ENCODE measurements at regions not wholly inside any gene's neighbourhood (a gene's known extent, or its start where the extent isn't known, plus 50 kb on each side); places are given as distances from the start of the nearest gene placed in this dataset.

DNA sequence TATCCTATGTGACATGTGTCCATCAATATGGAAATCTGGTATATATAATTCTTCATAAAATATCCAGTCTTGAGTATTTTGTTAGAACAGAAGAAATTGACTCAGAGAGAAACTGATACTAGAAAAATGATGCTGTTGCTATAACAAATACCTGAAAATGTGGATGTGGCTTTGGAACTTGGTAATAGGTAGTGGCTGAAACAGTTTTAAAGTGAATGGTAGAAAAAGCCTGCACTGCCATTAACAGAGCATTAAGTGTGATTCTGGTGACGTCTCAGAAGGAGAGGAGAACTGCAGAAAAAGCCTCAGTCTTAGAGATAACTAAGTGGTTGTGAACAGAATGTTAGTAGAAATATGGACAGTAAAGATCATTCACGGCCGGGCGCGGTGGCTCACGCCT, 634.9 kb upstream of the ZNF608 start:
- DNase-seq (ENCODE audit: low spot score), result no peak

DNA sequence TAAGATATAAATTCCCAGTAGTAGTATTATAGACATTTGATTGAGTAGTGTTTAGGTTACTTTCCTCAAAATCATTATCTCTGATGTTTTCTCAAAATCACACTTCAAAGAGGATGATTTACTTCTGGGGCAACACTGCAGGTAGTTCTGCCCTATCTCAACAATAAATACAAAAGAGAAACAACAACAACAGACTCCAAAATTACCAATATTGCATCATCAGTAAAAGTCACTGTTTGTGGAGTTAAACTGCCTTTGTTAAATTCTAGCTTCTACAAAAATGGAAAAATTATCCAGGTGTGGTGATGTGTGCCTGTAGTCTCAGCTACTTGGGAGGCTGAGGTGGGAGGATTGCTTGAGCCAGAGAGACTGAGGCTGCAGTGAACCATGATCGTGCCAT, 637.6 kb upstream of the ZNF608 start:
- no peak for DNase-seq (ENCODE audit: low spot score)

GRCh38 chr5:125390326-125390725, 643.9 kb upstream of the ZNF608 start:
- DNase-seq (ENCODE audit: low spot score), result no peak

DNA sequence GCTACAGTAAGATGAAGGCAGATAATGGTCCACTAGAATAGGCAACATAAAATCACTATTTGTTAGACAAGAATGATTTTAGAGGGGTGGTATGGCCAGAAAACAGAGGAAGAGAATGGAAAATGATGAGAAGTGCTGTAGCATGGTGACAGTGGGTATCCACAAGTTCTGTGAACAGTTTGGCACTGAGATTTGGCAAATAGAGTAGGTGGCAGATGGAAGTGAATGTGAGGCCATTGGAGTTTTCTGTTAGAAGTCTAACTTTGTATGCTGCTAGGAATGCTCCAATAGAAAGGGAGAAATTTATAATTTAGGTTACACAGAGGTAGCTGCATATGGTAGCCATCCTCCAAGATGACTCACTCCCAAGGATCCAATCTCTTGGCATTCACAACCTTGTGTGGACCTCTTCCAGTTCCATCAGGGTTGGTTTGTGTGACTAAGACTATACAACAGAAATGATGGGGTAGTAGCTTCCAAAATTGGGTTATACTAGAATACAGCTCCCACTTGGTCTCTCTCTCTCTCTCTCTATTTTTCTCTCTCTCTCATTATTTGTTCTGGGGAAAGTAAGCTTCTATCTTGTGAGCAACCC, 646.9 kb upstream of the ZNF608 start:
- no peak for DNase-seq (ENCODE audit: low spot score)

DNA sequence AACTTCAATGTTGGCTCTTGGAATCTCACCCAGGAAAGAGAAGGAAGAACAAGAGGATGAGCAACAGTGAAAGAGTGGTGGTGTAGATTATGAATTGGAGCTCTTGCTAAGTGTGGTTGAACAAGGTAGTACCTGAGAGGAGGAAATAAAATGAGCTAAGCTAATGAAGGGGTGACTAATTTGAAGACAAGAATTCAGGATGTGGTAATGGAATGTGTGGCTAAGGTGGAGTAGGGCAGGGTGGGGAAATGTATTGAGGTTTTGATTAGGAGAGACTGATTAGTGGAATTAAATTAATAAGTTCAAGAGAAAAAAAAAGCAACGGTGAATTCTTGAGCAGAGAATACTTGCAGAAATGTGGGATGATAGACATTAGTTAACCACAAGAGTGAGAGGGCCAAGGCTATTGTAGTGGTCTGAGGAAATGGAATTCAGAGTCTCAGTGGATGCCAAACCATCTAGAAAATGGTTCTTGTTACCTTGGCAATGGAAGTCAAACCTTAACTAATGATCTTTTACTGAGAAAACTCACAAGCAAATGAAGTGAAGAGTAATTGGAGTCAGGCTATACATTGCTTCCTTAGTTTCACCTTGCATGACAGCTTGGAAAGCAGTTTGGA, 648.3 kb upstream of the ZNF608 start:
- DNase-seq (ENCODE audit: low spot score), result no peak

DNA sequence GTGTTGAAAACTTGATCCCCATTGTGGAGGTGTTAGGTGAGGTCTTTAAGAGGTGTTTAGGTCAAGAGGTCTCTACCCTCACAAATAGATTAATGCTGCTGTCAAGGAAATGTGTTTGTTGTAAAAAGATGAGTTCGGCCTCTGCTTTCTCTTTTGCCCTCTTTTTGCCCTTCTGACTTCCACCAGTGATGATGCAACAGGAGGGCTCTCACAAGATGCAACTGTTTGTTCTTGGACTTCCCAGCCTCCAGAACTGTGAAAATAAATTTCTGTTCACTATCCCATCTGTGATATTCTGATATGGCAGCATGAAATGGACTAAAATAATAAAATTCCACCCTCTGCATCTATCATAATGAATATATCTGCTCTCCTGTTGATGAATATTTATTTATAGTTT, 650.0 kb upstream of the ZNF608 start:
- no peak for DNase-seq (ENCODE audit: low spot score)

DNA sequence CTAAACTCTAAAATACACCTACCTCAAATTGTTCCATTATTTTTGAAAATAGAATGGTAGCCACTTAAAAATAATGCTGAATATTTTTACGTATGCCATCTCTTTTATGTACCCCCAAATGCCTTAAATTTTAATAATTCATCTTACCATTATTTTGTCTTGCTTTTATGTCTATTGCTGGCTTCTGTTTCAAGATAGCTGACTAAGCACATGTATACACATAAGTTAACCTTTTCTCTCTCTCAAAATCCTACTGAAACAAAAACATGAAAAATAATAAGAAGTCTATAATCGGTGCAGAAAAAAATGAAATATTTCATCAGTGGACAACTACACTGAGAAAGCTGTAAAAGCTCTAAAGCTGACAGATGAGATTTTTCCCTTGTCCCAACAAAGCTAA, 652.0 kb upstream of the ZNF608 start:
- no peak for DNase-seq (ENCODE audit: low spot score)

DNA sequence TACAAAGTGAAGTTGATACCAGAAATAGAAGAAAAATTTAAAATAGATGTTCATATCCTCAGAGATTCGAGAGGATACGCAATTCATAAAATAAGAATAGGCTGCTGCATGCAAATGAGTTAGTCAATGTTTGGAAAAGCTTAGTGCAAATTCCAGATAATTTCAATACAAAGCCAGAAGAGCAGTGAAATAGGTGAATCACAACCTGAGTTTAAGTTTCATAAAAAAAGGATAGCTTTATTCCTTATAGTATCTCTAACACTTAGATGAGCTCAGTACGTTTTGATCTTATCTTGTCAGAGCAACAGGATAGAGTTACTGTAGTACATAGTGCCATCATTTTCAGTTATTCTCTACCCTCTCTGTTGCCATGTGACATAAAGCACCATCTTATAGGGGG, 653.4 kb upstream of the ZNF608 start:
- no peak for DNase-seq (ENCODE audit: low spot score)

DNA sequence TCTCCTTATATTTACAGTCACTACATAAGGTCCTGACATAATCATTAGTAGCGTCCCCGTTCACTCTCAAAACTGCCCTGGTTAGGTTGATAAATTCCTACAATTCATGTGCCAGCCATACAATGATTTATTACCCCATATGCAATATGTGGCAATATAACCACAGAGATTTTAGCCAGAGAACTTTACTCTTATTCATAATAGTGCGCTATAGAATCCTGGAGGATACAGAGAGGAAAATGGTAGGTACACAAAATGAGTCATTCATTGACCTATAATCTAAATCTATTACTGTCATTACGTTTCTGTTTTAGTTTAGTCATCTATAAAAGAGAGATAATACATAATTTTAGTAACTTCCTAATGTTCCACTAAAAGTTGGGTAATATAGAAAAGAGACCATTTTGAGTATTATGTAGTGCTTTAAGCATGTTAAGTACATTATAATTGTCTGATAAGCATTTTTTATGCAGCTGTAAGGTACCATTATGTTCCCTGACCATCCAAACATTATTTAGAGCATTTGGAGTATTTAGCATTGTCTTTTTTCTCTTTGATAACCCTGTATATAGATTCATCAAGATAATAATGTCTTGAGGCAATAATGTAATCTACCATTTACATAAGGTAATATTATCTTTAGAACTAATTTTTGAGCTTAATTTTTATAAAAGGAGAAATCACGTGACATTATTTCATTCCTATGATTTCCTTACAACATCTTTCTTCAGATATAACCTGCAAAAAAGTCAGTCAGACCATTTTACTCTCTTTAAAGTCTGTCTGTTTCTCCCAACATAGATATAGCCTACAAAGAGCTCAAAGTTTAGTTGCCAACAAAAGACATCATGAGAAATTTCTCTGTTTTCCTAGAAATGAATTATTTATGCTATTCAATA, 655.5 kb upstream of the ZNF608 start:
- DNase-seq (ENCODE audit: low spot score), result no peak

- no peak for DNase-seq (ENCODE audit: low spot score)
These were observed 656.3 kb upstream of the ZNF608 start for GRCh38 chr5:125402787-125403186.

DNA sequence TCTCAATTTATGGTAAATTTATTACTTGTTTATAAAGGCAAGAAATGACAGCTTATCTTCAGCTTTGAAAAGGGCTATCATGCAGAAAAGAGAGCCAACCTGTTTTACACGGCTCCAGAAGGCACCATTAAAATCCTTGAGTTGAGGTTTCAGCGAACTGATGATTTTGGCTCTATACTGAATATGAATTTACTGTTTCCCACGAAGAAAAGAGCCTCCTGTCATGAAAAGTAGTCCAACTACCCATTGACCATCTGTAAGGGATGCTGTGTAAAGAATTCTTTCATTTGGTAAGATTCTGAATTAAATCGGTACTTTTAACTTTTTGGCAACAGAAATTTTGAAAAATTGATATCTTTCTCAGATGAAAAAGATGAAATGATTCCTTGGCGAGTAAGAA, 657.6 kb upstream of the ZNF608 start:
- DNase-seq (ENCODE audit: low spot score), result no peak

DNA sequence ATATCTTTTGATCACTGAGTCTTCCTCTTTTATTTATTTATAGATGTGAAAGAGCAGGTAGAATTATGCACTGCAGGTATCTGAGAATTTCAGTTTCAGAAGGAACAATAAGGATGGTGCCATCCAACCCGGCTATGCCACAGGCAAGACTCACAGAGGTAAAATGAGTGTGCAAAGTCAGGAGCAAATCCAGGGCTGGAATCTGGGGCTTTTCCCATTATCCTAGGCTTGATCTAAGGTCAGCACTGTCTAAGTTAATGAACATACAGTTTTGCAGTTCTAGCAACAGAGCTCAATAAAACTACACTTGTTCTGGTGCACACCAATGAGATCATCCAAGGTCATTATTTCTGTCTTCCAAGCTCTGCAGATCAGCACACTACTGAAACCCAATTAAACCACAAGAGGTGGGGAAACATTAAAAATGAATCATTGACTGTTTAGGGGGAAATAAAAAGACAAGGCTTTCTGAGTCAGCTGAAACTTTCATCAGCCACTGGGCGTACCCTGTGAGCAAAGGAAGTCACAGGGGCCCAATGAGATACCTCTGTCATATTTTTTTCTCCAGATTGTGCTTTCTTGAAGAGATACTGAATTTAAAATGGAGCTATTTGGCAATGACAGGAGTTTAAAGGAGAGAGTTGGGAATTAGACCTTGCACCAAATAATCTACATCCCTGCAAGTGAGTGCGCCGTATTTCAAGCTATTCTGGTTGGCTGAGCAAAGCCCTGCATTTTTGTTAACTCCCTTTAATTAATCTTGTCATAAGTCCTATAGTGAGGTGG, 662.2 kb upstream of the ZNF608 start:
- DNase-seq (ENCODE audit: low spot score), result no peak

DNA sequence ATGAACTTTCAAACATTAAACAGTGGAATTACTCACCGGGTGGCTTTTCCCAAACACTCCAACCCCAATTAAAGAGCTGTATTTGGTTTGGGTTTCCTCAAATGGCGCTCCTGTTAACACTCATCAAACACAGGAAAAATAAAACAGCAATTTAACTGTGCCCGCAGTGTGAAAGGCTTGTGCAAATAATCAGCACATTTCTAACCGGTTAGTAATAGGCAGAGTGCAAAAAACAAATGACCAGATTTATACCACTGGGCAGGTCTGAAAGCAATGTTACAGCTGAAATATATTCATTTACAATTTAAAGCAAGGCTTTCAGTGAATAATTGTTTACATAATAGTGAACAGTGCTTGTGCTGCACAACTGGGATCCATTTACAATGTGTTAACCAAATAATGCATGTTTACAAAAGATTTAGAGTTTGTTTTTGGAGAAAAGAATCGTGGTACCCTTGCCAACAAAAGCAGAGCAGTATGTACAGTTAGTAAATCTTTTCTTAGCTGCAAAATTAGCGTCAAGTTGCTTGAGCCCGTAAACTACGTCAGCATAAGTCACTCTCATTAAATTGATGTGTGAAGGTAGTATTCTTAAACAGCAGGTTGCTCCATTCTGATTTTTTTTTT, 662.9 kb upstream of the ZNF608 start:
- DNase-seq (ENCODE audit: low spot score), result no peak

- DNase-seq (ENCODE audit: low spot score), result no peak
These were observed 663.6 kb upstream of the ZNF608 start for GRCh38 chr5:125409861-125410536.

DNA sequence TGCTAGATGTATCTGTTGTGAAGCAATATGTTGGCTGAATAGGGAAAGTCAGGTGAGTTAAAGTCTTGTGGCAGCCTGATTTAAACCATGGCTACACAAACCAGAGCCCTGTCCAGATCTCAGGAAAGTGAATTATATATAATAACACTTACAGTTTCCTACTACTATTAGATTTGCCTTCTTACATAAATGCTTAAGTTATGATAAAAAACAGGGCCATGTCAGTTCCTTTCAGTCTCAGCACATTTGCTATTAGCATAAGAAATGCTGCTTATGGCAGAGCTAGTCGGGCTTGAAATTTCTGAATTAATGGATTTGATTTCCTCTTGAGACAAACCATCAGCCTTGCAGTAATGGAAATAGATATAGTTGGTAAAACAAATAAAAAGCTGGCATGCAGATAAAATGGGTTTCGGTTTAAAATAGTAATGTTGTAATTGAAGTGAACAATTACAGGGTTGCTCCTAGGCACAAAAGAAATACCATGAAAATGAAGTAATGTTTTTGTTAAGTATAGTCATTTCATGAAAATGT, 664.2 kb upstream of the ZNF608 start:
- no peak for DNase-seq (ENCODE audit: low spot score)

GRCh38 chr5:125411071-125411743, 664.8 kb upstream of the ZNF608 start:
- DNase-seq (ENCODE audit: low spot score), result no peak

GRCh38 chr5:125411744-125412560, 665.5 kb upstream of the ZNF608 start:
- DNase-seq (ENCODE audit: low spot score), result peak; percentile 51

DNA sequence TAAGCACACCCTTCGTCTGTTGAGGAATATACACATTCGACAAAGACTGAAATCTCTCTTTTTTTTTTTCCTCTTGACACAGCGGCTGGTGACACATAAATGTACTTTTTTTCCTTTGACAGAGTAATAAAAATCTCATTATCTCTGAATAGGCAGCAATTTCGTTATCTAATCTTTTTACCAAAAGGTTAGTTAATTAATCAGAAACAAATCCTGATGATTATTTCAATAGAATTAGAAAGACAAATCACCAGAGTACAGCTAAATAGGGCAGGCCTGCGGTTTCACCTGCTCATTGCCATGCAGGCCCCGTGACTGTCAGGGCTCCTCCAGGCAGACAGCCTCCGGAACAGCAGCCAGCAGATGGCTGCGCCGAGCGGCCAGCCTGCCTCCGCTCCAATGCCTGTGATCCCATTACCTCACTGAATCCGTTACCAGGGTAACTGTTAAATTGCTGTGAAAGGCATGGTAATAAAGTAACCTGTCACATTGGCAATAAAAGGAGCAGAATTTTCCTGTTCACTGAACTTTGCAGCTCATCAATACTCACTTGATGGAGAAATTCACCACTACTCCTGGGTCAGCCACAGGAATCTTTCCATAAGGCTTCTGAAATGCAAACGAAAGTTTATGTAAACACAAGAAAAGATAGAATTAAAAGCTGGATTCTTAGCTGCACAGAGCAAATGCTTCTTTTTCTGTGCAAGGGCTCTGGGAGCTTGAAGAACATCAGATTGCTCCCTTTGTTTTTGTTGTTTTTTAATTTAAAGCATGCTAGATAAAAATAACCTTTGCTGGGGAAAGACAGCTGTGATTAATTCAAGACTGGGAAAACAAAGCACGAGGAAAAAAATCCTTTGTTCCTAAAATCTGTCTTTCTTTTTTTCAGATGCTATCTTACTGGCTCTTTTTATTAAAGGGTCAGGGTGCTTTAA, 666.4 kb upstream of the ZNF608 start:
- peak; percentile 68 for DNase-seq (ENCODE audit: low spot score)
